ENCODE measurements at regions not wholly inside any gene's neighbourhood (a gene's known extent, or its start where the extent isn't known, plus 50 kb on each side); places are given as distances from the start of the nearest gene placed in this dataset.

DNA sequence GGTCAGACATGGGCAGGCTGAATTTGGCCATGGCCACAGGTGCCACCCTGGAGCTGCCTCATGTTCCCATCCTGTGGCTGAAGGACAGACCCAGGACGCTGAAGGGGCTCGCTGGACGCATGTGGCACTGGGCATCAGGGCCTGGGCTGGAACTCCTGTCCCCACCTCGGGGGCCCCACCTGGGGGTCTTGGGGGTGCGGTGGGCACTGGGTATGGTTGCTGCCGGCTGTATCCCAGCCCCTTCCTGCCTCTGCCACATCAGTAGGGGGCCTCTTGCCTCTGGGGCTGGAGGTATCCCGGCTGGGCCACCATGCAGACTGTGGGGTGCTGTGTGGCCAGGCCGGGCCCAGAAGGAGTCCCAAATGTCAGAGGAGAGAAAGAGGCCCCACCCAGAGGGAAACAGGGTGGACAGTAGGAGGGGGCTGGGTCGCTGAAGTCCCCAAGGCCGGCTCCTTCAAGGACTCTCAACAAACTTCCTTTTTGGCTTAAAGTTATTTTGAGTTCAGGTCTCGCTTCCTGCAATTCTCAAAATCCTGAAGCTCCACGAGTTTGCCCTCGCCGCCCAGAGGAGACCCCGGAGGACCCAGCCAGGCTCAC lies 78.7 kb downstream of the SIK1 start:
- no peak for TF ChIP-seq EZH2 (IDR thresholded peaks at IDR 0.05; ENCODE audit: borderline replicate concordance, low read depth, low read length, poor library complexity, severe bottlenecking)
- TF ChIP-seq, protein P1, sequence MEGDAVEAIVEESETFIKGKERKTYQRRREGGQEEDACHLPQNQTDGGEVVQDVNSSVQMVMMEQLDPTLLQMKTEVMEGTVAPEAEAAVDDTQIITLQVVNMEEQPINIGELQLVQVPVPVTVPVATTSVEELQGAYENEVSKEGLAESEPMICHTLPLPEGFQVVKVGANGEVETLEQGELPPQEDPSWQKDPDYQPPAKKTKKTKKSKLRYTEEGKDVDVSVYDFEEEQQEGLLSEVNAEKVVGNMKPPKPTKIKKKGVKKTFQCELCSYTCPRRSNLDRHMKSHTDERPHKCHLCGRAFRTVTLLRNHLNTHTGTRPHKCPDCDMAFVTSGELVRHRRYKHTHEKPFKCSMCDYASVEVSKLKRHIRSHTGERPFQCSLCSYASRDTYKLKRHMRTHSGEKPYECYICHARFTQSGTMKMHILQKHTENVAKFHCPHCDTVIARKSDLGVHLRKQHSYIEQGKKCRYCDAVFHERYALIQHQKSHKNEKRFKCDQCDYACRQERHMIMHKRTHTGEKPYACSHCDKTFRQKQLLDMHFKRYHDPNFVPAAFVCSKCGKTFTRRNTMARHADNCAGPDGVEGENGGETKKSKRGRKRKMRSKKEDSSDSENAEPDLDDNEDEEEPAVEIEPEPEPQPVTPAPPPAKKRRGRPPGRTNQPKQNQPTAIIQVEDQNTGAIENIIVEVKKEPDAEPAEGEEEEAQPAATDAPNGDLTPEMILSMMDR (conservative IDR thresholded peaks at IDR 0.05; ENCODE audit: low read depth, low read length), result no peak

DNA sequence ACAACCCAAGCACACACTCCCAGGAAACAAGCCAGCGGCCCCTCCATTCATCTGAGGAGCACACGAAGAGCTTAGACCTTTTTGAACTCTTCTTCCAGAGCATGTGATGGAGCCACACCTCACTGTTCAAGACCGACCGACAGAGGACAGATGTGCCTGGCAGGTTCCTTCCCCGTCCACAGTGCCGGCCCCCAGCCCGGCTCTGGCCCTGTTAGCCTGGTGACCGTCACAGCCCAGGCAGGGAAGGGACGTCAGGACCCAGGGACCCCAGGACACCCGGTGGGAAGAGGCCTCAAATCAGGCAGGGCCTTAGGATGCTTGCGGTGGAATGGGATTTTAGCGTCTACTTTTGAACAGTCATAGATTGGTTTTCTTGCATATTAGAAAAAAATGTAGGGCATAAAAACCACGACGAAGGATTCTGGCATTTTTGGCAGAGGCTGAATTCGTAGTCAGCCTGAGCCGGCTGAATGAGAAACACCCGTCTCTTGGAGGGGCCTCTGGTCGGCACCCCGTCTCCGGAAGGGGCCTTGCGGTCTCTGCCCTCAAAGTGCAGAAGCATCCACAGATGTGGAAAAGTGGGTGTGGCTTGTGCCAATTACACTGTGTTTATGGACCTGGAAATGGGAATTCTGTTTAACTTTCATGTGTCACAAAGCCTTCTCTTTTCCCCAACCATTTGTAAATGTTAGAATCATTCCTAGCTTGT lies 79.3 kb downstream of the SIK1 start:
- no peak for TF ChIP-seq EZH2 (IDR thresholded peaks at IDR 0.05; ENCODE audit: borderline replicate concordance, low read depth, low read length, poor library complexity, severe bottlenecking)
- TF ChIP-seq, protein P1 (conservative IDR thresholded peaks at IDR 0.05; ENCODE audit: low read depth, low read length), result no peak
- no peaks in the 10 kb centered on the region for H3K36me3 ChIP-seq (ENCODE audit: insufficient read depth, low read length, poor library complexity, severe bottlenecking)
- no peaks in the 10 kb centered on the region for H3K9me3 ChIP-seq (ENCODE audit: low read depth, low read length, poor library complexity, severe bottlenecking)
- POLR2A ChIA-PET (ENCODE audit: low non-redundant PET), result no interaction called here
- no peaks in the 10 kb centered on the region for H3K27me3 ChIP-seq (replicated peaks; ENCODE audit: insufficient read depth, low read depth, low read length, poor library complexity)
- no peak overlapping the region for H3K4me3 ChIP-seq (ENCODE audit: low read depth, low read length, poor library complexity, severe bottlenecking)
- intact Hi-C loops (cut with micrococcal nuclease; ENCODE audit: unreplicated experiment), result no loop called here
- H3K4me1 ChIP-seq (ENCODE audit: insufficient read depth, low read length, poor library complexity, severe bottlenecking), result no peaks in the 10 kb centered on the region
- DNase-seq (ENCODE audit: low spot score), result no peak
- CTCF ChIA-PET, result no interaction called here
- no peak overlapping the region for H3K27ac ChIP-seq (ENCODE audit: low read depth, low read length, poor library complexity, severe bottlenecking)
- BruUV-seq (replicated peaks), result no TSS peak

More for the DNA sequence above, 78.7 kb downstream of the SIK1 start:
- ChIA-PET CTCF (no interaction called here), POLR2A (ENCODE audit: low non-redundant PET) (no interaction called here)
- no peaks in the 10 kb centered on the region for H3K9me3 ChIP-seq (ENCODE audit: low read depth, low read length, poor library complexity, severe bottlenecking)
- DNase-seq (ENCODE audit: low spot score), result no peak
- intact Hi-C loops (cut with micrococcal nuclease; ENCODE audit: unreplicated experiment), result no loop called here
- no peak overlapping the region for H3K4me3 ChIP-seq (ENCODE audit: low read depth, low read length, poor library complexity, severe bottlenecking)
- no peaks in the 10 kb centered on the region for H3K27me3 ChIP-seq (replicated peaks; ENCODE audit: insufficient read depth, low read depth, low read length, poor library complexity)
- no peaks in the 10 kb centered on the region for H3K4me1 ChIP-seq (ENCODE audit: insufficient read depth, low read length, poor library complexity, severe bottlenecking)
- no peak overlapping the region for H3K27ac ChIP-seq (ENCODE audit: low read depth, low read length, poor library complexity, severe bottlenecking)
- H3K36me3 ChIP-seq (ENCODE audit: insufficient read depth, low read length, poor library complexity, severe bottlenecking), result no peaks in the 10 kb centered on the region
- BruUV-seq (replicated peaks), result no TSS peak

DNA sequence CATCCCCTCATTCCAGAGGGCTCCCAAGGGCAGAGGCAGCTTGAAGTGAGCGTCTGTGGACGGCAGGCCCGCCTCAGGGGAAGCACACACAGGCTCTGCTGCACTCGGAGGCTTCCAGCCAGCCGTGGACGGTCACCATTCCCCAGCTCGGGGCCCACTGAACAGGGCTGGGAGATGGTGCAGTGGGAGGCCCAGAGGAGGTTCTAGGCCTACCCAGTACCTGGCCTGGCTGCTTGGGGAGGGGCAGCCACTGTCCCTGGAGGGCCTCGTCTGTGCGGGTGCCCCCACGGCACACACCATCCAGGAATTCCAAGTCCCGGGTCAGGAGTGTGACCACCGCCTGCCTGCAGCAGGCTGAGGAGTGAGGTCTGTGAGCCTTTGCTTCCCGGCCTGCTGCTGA lies 80.4 kb downstream of the SIK1 start:
- CTCF ChIA-PET, result no interaction called here
- BruUV-seq (replicated peaks), result no TSS peak
- Histone ChIP-seq H3K36me3 (ENCODE audit: insufficient read depth, low read length, poor library complexity, severe bottlenecking) (no peaks in the 10 kb centered on the region), H3K9me3 (ENCODE audit: low read depth, low read length, poor library complexity, severe bottlenecking) (no peaks in the 10 kb centered on the region), H3K27me3 (replicated peaks; ENCODE audit: insufficient read depth, low read depth, low read length, poor library complexity) (no peaks in the 10 kb centered on the region), H3K4me3 (ENCODE audit: low read depth, low read length, poor library complexity, severe bottlenecking) (no peak overlapping the region), H3K4me1 (ENCODE audit: insufficient read depth, low read length, poor library complexity, severe bottlenecking) (no peaks in the 10 kb centered on the region), H3K27ac (ENCODE audit: low read depth, low read length, poor library complexity, severe bottlenecking) (no peak overlapping the region)
- DNase-seq (ENCODE audit: low spot score), result no peak
- intact Hi-C loops (cut with micrococcal nuclease; ENCODE audit: unreplicated experiment), result no loop called here
- POLR2A ChIA-PET (ENCODE audit: low non-redundant PET), result no interaction called here
- no peak for TF ChIP-seq EZH2 (IDR thresholded peaks at IDR 0.05; ENCODE audit: borderline replicate concordance, low read depth, low read length, poor library complexity, severe bottlenecking)
- TF ChIP-seq, protein P1 (conservative IDR thresholded peaks at IDR 0.05; ENCODE audit: low read depth, low read length), result no peak

All from A673 (cell line).